ENCODE measurements at regions not wholly inside any gene's neighbourhood (a gene's known extent, or its start where the extent isn't known, plus 50 kb on each side); places are given as distances from the start of the nearest gene placed in this dataset.

DNA sequence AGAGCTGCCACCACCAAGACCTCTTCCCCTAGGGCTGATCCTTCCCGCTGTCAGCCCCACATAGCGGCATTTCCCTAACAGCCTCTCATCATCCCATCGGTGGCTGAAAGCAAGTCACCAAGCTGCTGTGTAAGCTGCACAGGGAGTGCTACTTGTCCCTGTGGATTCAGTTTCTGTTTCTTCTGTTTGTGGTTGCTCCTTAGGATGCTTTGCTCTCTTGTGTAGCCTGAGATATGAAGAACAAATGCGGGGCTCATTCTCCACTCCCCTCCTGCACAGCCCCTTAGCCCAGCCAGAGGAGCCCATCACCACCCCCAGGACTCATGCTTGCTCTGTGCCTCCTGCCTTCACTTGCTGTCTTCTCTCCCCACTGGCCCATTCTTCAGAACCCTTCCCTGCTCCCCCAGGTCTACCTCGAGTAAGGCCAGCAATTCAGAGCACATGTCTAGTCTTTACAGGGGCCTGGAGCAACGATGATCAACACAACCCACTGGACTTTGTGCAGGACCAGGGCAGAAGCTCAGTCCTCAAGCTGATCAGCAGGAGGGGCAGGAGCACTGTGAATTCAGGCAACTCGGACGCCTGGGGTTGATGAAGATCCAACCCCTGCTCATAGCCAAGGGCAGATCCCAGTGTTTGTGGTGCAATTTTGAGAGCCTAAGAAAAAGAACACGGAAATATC lies 82.6 kb upstream of the GALNT2 start:
- DNase-seq: no peak

DNA sequence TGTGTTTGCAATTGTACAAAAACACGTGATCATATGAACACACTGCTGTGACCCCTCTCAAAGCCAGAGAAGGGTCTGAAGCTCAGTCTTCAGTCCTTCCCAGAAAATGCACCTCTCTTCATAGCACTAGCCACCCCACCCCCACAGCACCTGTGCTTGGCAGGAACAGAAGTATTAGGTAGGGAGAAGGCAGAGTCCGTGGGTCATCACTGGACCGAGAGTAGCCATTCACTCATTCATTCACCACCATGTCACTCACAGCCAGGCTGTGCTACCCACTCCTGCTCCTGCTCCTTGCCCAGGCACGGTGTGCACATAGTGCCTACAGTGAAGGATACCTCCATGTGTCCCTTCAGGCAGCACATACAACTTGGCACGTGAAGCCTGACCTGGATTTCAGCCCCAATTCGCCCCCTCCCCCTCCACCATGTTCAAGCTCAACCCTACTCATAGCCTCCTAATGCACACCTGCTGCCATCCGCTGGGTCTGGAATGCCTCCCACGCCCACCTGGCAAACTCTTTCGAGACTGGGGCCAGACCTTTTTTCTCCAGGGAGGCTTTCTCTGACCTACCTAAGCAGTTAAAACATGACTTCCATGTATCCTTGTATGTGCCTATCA lies 81.9 kb upstream of the GALNT2 start:
- DNase-seq: no peak

DNA sequence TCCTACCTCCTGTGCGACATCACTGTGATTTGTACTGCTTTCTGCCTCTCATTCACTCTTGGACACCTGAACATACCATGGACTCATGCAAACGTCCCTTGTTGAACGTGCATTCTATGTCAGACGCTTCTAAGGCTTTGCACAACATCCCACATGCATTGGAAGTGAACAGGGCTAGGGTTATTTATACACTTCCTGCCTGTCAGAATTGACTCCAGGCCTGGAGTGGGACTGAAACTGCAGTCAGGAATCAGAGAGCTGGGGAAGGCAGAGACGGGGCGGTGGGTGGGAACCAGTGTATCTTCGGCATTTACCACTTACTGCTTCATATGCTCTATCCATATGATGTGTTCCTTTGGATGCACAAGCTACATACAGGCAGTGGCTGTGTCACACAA lies 81.4 kb upstream of the GALNT2 start:
- no peak for DNase-seq

DNA sequence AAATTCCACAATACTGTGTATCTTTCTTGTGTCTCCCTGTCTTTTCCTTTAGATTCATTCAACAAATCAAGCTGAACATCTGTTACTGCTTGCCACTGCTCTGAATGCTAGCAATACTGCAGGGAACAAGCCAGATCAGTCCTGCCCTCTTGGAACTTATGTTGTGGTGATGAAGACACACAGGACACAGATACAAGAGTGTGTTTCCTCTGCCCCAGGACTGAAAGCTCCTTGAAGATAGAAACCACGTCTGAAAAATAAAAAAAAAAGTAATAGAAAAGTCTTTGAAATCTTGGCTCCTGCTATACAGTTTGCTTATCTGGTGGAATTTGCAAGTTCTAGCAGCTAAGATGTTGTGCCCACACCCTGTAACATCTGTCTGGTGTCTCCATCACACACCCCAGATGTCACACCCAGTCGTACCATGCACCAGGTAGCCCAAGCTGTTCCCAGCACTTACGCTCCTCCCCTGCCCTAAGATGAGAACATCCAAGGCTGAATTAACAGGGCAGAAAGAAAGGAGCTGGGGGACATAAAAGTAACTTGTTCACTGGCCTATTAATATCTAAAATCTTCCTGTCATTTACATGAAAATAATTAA lies 80.2 kb upstream of the GALNT2 start:
- DNase-seq: no peak

DNA sequence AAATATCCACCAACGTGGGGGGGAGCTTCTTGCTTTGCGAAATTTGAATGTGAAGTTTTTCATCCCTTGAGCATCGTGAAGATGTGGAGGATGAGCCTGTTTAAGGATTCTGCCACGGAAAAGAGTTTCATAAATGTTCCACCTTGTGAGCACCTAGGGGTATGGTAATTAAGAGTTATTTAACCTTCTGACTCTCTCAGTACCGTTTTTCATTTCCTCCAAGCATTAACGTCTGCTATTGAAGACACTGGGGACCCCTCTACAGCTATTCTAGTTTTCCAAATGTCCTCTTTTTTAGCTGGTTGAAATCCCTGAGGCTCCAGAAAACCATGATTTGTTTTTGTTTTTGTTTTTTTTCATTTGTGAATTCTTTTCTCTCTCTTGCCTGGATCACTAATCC lies 79.1 kb upstream of the GALNT2 start:
- no peak for DNase-seq

DNA sequence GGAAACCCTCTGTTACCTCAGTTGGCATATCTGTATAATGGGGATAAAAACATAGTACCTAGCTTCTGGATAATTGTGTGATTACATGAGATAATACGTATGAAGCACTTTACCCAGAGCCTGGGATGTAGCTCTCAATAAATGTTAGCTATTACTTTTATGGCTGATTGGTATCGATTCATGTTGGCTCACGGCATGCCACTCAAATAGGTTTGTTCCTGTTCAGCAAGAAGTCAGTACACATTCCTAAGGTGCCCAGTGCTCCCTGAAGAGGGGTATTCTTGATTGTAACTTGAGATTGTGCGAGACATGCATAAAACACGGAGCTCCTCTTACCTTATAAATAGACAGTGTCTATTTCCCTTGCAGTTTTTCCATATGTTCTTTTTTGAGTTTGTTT lies 78.5 kb upstream of the GALNT2 start:
- no peak for DNase-seq

DNA sequence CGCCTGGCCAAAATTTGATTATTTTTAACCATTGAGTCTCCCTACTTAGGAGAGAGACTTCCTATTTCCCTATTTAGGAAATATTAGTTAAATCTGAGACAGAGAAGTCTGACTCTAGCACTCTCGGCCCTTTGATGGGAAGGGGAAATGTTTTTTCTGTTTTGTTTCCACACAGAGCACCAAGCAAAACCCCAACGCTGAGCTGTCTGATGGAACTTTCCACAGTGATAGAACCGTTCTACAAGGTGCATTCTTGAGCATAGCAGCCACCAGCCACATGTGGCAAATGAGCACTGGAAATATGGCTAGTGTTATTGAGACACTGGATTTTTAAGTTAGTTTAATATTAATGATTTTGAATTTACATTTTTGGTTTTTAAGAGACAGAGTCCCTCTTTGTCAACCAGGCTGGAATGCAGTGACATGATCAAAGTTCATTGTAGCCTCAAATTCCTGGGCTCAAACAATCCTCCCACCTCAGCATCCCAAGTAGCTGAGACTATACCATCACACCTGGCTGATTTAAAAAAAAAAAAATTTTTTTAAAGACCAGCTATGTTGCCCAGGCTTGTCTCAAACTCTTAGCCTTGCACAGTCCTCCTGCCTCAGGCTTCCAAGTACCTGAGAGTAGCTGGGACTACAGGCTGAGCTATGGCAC lies 77.3 kb upstream of the GALNT2 start:
- DNase-seq: no peak

DNA sequence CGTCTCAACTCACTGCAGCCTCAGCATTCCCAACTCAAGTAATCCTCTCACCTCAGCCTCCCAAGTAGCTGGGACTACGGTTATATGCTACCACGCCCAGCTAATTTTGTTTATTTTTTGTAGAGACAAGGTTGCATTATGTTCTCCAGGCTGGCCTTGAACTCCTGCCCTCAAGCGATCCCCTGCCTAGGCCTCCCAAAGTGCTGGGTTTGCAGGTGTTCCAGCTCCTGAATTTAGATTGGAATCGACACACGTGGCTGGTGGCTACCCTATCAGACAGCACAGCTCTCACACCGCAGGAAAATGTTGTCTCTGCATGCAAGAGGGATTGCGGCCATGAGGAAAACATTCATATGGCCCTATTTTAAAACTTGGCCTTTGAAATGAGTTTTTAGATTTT lies 76.7 kb upstream of the GALNT2 start:
- DNase-seq: no peak

DNA sequence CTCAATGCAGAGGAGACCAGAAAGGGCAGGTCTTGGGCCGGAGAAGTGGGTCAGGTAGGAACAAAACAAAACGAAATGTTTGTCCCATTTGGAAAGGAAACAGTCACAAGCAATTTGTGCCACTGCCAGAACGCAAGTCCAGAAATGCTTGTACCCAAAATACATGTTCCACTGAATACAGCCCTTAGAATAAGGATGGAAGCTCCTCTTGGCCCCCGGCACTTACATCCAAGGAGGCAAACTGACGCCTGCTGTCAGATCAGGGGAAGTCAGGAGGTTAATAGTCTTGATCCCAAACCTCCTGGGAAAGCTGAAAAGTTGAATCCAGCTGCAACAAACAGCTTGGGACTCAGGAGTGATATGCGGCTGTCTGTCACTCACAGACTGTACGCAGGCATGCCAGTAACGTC lies 75.9 kb upstream of the GALNT2 start:
- DNase-seq: peak; percentile 17

DNA sequence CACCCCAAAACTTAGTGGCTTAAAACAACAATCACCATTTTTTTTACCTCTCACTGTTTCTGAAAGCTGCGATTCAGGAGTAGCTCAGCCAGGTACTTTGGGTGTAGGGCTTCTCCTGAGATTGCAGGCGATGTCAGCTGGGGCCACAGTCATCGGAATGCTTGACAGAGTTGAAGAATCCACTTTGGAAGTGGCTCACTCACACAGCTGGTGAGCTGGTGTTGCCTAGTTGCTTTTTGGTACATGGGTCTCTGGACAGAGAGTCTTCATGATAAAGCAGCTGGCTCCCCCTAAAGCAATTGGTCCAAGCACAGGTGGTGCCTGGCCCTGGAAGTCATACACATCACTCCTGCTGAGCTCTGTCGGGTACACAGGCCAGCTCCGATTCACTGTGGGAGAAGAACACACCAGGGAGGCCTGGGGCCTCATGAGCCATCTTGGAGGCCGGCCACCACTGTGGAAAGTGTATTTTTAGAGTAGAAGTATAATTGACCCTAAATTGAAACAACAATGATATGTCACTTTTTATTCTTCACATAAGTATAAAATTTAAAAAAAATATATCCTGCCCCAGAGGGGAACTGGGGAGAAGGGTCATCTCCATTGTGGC lies 75.2 kb upstream of the GALNT2 start:
- no peak for DNase-seq

DNA sequence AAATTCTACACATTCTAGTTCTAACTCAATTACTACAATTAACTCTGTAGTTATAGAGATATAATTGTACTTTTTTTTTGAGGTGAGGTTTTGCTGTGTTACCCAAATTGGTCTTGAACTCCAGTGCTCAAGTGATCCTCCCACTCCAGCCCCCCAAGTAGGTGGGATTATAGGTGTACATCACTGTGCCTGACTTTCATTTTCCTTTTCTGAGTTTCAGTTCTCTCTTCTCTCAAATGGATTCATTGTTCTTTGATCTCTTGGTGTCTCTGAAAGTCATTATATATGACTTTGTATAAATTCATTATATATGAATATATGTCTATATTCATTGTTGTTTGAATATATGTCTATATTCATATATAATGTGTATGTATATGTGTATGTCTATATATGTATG lies 74.0 kb upstream of the GALNT2 start:
- no peak for DNase-seq

DNA sequence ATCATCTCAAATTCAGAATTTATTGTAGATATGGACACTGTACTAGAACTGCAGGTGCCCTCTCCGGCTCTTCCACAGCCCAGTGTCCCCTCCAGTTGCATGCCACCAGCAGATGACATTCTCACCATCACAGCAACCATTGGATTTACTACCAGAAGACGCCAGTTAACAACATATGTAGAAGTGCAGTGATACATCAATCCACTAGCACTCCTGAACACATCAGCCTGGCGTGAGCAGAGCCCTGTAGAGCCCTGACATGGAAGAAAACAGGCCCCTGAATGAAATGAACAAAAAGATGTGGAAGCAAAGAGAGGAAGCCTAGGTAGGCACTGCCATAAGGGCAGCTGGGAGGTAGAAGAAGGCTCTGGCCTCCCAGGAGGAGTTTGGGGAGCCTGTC lies 73.1 kb upstream of the GALNT2 start:
- DNase-seq: no peak

DNA sequence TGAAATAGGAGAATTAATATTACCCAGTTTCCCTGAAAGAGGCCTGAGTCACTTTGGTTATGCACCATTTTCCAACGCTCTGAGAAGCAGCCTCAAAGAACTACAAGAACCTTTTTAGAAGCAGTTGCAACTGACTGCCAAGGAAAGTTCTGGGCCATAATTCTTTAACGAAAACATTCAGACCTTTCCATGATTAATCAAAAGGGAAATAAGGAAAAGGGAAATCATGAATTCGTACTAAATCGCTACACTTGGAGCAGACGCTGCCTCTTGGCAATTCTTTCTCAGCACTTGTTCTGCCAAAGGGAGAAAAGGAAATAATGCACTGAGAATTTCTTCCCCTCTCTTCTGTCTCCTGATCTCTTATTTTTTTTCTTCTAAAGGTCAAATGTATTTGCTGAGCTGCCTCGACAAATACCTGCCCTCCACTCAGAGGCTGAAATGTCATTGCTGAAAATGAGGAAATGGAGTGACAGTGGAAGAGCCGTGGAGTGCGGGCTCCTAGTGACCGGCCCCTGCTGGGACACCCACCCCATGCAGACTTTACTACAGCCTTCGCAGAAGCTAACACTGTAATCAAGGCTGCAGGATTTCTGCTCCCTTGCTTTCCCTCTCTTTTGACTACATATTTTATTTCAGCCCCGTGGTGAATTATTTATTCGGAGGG lies 67.9 kb upstream of the GALNT2 start:
- DNase-seq: no peak

DNA sequence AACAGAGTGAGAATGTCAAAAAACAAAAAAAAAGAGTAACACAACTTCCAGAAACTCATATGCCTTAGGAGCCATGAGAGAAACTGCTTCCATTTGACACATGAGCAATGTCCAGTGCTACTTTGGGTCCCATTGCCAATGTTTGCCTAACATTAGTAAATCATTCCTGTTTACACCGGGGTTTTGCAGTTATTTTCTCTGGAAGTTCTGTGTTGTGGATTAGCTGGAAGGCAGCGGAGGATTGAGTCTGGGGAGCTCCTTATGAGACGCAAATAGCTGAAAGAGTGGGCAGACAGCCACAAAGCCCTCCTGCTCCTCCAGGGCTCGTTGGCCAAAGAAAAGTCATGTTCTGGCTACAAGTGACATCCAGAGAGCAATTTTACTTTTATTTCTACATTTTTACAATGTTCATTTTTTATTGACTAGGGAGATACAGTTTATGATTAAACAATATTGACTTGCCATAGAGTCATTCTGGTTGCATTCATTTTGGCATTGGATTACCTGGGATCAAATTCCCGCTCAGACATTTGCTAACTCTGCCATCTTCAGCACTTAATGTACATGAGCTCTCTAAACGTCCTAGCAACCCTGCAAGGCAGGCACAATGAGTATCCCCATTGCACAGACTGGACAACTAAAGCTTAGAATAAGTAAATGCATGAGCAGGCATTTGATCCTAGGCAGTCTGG lies 66.4 kb upstream of the GALNT2 start:
- no peak for DNase-seq

DNA sequence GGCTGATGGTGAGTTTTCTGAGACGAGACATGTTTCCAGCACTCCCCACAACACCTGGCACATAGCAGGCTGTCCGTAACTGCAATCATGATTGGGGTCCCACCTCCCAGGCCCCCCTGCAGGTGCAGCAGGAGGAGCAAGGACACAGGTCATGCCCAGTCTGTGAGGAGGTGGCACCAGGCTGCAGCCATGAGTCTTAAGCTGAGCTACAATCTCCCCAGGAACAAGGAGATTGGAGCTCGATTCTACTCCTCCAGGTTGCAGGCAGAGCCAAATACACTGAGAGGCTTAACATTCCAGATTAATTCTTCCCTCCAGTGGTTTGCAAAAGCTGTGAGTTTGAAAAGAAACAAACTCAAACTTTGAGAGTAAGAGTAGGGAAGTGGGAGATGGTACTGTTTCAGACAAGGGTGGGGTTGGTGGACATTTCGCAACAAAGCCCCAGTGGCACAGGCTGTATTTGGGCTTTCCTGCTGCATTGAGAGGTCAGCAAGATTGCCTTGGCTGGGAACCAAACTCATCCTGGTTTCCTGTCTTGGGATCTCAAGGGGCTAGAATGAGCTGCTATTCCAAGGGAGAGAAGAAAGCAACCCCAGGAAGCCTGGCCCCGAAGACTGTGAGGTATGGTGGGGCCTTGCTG lies 64.8 kb upstream of the GALNT2 start:
- no peak for DNase-seq

DNA sequence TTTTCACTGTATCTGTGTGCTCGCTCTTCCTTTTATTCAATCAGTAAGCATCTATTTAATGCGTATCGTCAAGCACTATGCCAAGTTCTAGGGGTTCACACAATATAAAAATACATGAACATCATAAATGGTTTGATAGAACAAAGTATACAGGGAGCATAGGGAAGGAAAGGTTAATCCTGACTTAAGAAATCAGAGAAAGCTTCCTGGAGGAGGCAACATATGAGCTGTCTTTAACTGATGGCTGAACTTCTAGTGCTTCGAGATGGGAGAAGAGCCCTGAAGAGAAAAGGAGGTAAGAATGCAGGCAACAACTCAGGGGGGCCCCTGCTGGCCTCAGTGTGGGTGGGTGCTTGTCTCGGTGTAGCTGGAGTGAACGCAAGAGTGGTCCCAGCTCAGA lies 63.6 kb upstream of the GALNT2 start:
- DNase-seq: no peak

DNA sequence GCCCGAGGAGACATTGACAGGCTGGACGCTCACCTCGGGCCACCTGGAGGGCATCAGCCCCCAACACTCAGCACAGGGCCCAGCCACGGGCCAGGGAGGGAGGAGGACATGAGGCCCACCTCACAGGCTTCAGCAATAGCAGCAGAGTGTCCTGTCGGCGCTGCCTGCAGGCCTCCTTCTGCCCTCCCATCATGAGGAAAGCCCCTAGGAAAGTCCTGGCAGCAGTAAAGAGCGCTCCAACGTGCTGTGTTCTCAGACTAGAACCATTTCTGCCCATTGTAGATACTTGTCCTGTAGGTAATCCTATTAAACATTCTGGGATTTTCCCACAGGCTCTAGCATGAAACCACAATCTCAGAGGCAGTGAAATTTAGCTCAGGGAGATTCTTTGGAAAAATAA lies 62.0 kb upstream of the GALNT2 start:
- no peak for DNase-seq

DNA sequence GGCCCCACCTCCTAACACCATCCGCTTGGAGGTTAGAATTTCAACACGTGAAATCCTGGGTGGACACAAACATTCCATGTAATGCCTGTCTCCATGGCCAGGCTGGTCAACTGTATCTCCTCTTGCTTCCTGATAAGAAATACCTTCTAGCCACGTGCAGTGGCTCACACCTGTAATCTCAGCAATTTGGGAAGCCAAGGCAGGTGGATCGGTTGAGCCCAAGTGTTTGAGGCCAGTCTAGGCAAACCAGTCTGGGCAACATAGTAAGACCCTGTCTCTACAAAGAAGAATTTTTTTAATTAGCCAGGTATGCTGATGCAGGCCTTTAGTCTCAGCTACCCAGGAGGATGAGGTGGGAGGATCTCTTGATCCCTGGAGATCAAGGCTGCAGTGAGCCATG lies 58.3 kb upstream of the GALNT2 start:
- no peak for DNase-seq

DNA sequence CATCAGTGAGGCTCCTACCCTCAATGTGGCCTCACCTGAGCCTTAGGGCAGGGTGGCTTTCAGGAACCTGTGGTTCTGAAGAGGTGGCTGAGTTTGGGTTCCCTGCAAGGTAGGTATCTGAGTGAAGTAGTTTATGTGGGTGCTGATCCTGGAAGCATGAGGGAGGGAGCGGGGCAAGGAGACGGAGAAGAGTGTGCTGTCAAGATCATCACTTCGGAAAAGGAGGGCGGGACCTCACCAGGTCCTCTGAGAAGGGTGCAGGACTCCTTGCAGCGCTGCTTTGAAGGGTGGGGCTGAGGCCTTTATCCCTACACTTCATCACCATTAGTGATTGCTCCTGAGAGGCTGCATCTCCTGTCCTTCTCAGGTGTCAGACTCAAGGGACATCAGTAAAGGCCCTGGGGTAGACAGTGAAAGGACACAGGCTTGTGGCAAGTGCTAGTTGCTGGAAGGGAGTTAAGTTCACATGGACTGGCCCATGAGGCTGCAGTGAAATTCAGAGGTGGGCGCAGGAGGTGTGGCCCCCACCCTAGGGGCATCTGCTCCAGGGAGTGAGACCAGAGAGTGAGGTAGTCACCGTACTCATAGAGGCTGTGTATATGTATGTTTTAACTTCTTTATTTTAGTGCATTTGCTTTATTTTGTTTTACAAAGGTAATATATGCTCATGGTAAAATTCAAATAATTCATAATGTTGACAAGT lies 57.3 kb upstream of the GALNT2 start:
- no peak for DNase-seq

DNA sequence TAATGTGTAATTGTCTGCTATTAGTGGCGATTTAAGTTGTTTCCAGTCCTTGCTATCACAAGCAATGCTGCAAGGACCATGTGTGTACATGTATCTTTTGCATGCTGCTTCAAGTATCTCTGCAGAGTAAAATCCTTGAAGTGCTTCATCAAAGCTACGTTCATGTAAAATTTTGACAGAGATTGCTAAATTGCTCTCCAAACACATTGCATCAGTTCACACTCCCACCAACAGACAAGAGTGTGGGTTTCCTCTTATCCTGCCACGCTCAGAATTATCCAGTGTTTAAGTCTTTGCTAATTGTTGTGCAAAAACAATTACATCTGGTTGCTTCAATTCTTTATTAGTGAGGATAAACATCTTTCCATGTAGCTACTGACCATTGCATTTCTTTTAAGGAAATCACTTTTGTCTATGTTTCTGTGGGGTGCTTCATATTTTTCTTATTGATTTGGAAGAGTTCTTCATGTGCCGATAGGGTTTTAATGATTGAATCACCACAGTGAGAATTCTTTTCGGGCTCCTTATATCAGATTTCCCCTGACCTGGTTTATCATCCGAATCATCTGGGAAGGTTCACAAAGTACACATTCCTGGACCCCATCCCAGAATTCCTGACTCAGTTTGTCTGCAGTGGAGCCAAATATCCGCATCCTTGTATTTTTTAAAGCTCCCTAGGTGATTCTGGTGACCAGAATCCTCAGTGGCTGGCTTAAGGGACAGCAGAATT lies 56.3 kb upstream of the GALNT2 start:
- DNase-seq: no peak

All from NCI-H2171 (cell line).